SHP77 treated with DMSO at 0.1 percent for 48 hours (cell line): ENCODE measurements at regions not wholly inside any gene's neighbourhood (a gene's known extent, or its start where the extent isn't known, plus 50 kb on each side); places are given as distances from the start of the nearest gene placed in this dataset.

Experiments used
- DNase-seq: peaks from one replicate; lab custom pipeline; 2025; lab: John Stamatoyannopoulos, UW

DNA sequence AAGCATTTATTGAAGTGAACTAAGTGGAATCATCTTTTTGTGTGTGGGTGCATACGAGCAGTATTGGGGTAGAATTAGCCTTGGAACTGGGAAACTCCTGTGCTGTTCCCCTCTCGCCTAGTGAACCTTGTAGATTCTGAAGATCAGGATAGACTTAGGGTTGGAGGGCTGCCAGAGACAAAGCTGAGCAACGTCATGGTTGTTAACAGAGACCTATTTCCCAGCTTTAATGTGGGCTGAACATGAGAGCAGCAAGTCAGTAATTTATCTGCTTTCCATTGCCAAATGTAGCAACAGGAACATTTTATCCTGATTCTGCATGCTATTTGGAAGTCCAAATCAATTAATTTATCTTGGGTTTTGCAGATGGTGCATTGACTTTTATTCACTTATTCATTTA lies 246.6 kb downstream of the IL20RB start:
- DNase-seq: no peak

GRCh38 chr3:137205394-137206045 lies 247.7 kb downstream of the IL20RB start:
- DNase-seq: no peak

DNA sequence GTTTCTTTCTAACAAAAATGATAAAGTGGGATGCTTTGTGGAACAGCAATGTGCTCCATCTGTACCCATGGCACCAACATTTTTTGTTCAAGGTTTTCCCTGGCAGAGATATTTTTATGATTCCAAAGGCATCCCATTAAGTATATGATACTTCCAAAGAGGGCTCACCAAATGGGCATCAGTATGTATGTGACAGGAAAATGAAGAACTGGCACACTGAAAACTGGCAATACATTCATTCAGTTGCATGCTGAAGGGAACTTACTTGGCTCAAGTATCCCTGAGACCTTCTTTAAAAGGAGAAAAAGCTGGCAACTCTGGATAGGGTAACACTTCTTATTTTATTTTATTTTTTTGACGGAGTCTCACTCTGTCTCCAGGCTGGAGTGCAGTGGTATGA lies 249.8 kb downstream of the IL20RB start:
- no peak for DNase-seq

GRCh38 chr3:137217733-137218132 lies 259.9 kb downstream of the IL20RB start:
- DNase-seq: no peak

DNA sequence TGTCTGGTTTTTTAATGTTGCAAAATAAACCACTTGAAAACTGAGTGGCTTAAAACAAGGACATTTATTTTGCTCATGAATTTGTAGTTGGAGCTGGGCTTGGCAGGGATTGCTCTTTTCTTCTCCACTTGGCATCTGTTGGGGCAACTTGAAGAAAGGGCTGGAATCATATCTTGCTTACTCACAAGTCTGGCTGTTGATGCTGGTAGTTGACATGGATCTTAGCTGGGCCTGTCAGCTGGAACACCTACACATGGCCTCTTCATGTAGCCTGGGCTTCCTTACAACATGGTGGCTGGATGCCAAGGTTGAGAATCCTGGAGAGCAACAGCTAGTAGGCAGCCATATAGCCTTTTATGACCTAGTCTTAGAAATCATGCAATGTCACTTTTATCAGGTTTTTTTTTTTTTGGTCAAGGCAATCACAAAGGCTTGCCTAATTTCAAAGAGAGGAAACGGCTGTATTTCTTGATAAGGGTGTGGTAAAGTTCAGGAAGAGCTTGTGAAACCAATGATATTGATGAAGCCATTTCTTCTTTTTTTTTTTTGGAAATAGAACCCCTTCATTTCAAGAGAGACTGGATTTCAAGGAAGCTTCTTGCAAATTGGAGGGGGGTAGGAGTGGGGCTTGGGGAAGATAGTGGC lies 262.1 kb downstream of the IL20RB start:
- DNase-seq: no peak

GRCh38 chr3:137222736-137223225 lies 265.0 kb downstream of the IL20RB start:
- DNase-seq: no peak

DNA sequence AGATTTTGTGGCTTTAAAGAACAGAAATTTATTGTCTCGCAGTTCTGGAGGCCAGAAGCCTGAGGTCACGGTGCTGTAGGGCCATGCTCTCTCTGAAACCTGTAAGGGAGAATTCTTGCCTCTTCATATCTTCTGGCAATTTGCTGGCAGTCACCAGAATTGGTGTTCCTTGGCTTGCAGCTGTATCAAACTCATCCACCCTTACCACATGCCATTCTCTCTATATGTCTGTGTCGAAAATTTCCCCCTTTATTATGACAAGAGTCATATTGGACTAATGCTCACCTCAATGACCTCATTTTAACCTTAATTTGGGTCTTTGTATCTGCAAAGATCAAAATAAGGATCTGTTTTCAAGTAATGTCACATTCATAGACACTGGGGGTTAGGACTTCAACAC lies 266.7 kb downstream of the IL20RB start:
- DNase-seq: no peak

DNA sequence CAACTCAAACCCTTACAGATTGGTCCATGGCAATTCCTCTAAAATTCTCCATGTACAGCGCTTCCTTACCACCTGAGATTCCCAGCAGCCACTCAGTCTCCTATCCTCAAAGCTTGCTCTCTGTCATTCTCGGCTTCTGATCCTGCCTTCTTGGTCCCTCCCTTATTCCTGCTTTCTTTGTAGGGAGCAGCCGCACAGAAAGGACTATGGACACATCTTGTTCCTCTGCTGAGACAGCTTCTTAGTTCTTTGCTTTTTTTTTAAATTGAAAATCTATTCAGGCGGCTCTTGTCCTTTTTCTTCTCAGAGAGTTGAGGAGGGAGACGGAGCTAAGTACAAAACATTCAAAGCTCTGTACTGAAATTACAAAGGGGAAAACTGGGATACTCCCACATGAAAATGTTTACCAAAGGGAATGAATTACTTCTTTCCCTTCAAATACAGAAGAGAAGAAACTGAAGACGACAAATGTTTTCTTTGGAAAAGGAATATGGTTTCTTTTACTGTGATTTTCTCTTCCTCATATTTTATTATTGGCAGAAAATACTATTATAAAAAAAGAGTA lies 285.1 kb downstream of the IL20RB start:
- DNase-seq: no peak

DNA sequence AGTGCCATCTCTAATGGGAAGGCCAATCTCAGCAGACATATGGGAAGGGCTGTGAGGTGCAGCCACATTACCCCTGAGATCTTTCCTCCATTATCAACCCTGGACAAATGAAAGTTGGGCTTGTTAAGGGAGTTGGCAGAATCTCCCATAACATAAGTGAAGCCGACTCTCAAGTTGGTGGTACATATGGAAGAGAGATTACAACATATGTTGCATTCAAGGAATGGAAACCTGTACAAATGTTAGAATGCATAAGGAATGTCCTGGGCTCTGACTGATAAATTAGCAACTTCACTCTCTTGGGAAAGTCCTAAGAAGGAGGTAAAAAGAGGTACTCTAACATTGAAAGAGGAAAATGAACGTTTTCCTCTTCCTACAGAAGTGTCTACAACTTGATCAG lies 288.7 kb downstream of the IL20RB start:
- DNase-seq: no peak

GRCh38 chr3:137249311-137249940 lies 291.6 kb downstream of the IL20RB start:
- DNase-seq: no peak

DNA sequence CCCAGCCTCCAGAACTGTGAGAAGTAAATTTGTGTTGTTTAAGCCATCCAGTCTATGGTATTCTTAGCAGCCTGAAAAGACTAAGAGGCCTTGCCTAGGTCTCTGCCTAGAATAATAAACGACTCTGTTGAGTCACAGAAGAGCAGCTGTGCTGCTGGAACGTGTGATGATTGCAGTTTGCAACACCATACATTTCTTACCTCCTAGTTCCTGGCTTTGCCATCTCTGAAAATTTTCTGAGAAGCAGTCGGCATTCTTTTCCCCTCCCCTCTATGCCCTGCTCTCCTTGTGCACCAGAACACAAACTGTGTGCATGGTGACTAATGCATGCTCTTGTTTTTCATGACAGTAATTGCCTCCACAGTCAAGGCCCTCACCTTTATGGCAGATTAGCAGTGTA lies 301.3 kb downstream of the IL20RB start:
- DNase-seq: no peak

DNA sequence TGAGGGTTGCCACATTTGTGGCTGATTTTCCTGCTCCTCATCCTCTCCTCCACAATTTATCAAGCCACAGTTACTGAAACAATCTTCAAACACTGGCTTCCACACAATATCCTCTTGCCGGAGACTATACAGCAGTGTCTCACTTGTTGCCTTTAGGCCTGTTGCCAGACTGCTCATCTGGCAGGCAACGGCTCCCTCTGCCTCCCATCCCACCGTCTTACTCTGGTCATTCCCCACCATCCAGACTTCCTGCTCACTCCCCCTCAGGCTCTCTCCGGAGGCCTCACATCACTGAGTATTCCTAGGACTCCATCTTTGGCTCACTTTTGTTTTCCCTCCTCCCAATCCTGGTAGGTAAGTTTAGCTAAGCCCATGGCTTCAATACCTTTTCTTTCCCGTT lies 301.9 kb downstream of the IL20RB start:
- DNase-seq: no peak

- no peak for DNase-seq
Measured at GRCh38 chr3:137264071-137264820, 306.5 kb downstream of the IL20RB start.

- no peak for DNase-seq
Measured at GRCh38 chr3:137264843-137265330, 307.1 kb downstream of the IL20RB start.

- no peak for DNase-seq
Measured at GRCh38 chr3:137282871-137283270, 325.1 kb downstream of the IL20RB start.

DNA sequence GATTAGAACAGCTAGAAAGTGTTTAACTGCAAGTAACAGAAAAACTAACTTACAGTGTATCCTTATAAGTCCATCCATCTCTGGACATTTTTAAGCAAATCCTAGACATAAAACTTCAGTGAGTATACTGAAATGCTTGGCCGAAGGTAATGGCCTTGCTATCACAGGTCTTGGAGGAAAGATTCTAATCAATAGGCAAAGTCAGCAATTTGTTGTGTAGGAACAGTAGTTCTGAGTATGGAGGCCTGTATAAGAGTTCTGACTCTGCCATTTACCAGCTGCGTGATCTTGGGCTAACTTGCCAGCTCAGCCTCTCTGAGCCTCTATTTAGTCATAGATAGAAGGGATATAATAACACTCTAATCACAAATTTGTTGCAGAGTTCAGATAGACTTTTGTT lies 328.1 kb downstream of the IL20RB start:
- DNase-seq: no peak

DNA sequence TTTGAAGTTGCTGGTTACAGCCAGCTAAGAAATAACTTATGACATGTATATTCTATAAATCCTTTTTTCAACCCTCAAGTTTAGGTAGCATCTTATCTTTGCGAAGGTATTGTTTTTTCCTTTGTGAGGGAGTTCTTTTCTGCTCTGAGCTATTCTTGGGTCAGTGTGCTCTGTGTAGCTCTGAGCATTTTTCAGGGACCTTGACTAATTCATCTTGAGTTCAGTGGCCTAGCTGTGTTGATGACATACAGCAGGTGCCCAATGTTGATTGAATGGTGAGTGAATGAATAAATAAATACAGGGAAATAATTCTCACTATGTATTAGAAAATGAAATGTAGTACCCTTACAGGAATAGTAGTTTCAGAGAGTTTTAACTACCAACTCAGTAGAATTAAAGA lies 335.3 kb downstream of the IL20RB start:
- no peak for DNase-seq

- no peak for DNase-seq
Measured at GRCh38 chr3:137294139-137294538, 336.4 kb downstream of the IL20RB start.

- no peak for DNase-seq
Measured at GRCh38 chr3:137294839-137295238, 337.1 kb downstream of the IL20RB start.

DNA sequence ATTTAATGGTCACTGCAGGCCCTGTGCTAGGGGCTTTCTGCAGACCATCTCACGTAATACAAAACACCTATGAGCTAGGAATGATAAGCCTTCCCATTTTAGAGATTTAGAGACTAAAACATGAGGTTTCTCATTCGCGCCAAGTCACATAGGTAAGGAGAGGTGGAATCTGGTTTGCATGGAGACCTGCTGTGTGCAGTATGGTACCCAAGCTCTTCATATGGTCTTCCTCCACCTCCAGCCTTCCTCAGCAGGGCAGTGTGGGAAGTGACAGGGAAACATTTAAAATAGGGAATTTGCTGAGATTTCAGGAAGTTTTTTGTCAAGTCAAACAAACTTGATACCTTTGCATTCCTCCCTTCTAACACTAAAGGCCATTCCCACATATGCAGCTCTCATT lies 337.6 kb downstream of the IL20RB start:
- no peak for DNase-seq

DNA sequence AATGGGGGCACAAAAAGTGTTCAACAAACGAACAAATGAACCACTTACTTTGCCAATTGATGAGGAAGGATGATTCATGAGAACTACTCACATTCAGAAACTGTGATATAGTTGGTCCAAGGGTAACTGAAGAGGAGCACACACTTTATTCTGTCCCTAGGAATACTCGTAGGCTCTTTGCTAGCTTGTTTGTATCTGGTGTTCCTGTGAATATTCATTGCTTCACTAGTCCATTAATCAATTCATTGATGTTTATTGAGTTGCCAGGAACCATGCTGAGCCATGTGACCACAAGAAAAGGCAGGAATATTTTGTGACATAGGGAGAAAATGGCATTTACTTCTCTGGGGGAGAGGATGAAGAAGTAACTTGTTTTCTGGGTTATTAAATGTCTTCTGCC lies 338.3 kb downstream of the IL20RB start:
- no peak for DNase-seq

GRCh38 chr3:137297770-137298169 lies 340.0 kb downstream of the IL20RB start:
- DNase-seq: no peak
